H9 (cell line): ENCODE measurements at regions not wholly inside any gene's neighbourhood (a gene's known extent, or its start where the extent isn't known, plus 50 kb on each side); places are given as distances from the start of the nearest gene placed in this dataset.
"Not testable (repeated sequence)": the region's sequence is repeated elsewhere in the genome, so short reads cannot be mapped to it uniquely, and the experiment has no call there.

Experiments
- DNase-seq: peaks from one replicate; pipeline ENCODE4 v3.0.0-alpha.2; 2017
- H2AFZ ChIP-seq: one replicate; pipeline ENCODE4 v1.6.1; 2013; ENCODE audit warnings: mild to moderate bottlenecking, low read length, control low read depth, moderate library complexity
- H2AK5ac ChIP-seq: 2 replicates; pipeline ENCODE4 v1.6.1; 2013; ENCODE audit warnings: low read length, control low read depth, mixed read lengths; ENCODE audit not compliant: insufficient read length
- H2BK120ac ChIP-seq: one replicate; pipeline ENCODE4 v1.6.1; 2013; ENCODE audit warnings: low read depth, mild to moderate bottlenecking, low read length, control low read depth, inconsistent platforms; ENCODE audit not compliant: poor library complexity, severe bottlenecking
- H2BK12ac ChIP-seq: 2 replicates; pipeline ENCODE4 v1.6.1; 2013; ENCODE audit warnings: low read length, control low read depth, mixed read lengths, low read depth; ENCODE audit not compliant: insufficient read length
- H2BK15ac ChIP-seq: 2 replicates; pipeline ENCODE4 v1.6.1; 2013; ENCODE audit warnings: low read depth, low read length, control low read depth
- H2BK20ac ChIP-seq: one replicate; pipeline ENCODE4 v1.6.1; 2013; ENCODE audit warnings: low read depth, mild to moderate bottlenecking, low read length, control low read depth, inconsistent platforms; ENCODE audit not compliant: poor library complexity, severe bottlenecking
- H2BK5ac ChIP-seq: 2 replicates; pipeline ENCODE4 v1.6.1; 2013; ENCODE audit warnings: low read length, control low read depth, mixed read lengths; ENCODE audit not compliant: insufficient read length
- H3K14ac ChIP-seq: 2 replicates; pipeline ENCODE4 v1.6.1; 2013; ENCODE audit warnings: low read length, control low read depth; ENCODE audit not compliant: insufficient read depth
- H3K18ac ChIP-seq: 2 replicates; pipeline ENCODE4 v1.6.1; 2013; ENCODE audit warnings: low read depth, mild to moderate bottlenecking, mixed read lengths, low read length, control low read depth; ENCODE audit not compliant: insufficient read length
- H3K23ac ChIP-seq: 2 replicates; pipeline ENCODE4 v1.6.1; 2013; ENCODE audit warnings: low read length, control low read depth, mixed read lengths, low read depth; ENCODE audit not compliant: insufficient read length
- H3K23me2 ChIP-seq: 2 replicates; pipeline ENCODE4 v1.6.1; 2013; ENCODE audit warnings: low read depth, mild to moderate bottlenecking, mixed read lengths, low read length, control low read depth; ENCODE audit not compliant: insufficient read length, poor library complexity, severe bottlenecking
- H3K27ac ChIP-seq: 2 replicates; pipeline ENCODE4 v1.5.1; 2013; ENCODE audit warnings: low read length, control low read depth, mixed read lengths, low read depth; ENCODE audit not compliant: insufficient read length
- H3K27me3 ChIP-seq: 2 replicates; pipeline ENCODE4 v1.6.1; 2013; ENCODE audit warnings: low read length, control low read depth, inconsistent platforms; ENCODE audit not compliant: insufficient read depth
- H3K4ac ChIP-seq: 2 replicates; pipeline ENCODE4 v1.6.1; 2013; ENCODE audit warnings: low read depth, mild to moderate bottlenecking, control low read depth, inconsistent platforms, low read length, moderate library complexity
- H3K4me1 ChIP-seq: 2 replicates; pipeline ENCODE4 v1.6.1; 2013; ENCODE audit warnings: low read length, control low read depth, inconsistent platforms; ENCODE audit not compliant: insufficient read depth
- H3K4me2 ChIP-seq: 2 replicates; pipeline ENCODE4 v1.6.1; 2013; ENCODE audit warnings: low read length, control low read depth, mixed read lengths; ENCODE audit not compliant: insufficient read length, insufficient read depth
- H3K56ac ChIP-seq: 2 replicates; pipeline ENCODE4 v1.6.1; 2013; ENCODE audit warnings: low read depth, mild to moderate bottlenecking, mixed read lengths, low read length, control low read depth; ENCODE audit not compliant: insufficient read length
- H3K79me1 ChIP-seq: 2 replicates; pipeline ENCODE4 v1.6.1; 2013; ENCODE audit warnings: low read depth, mild to moderate bottlenecking, moderate library complexity, low read length, control low read depth, inconsistent platforms; ENCODE audit not compliant: insufficient read depth, poor library complexity, severe bottlenecking
- H3K79me2 ChIP-seq: 2 replicates; pipeline ENCODE4 v1.6.1; 2013; ENCODE audit warnings: low read length, control low read depth, inconsistent platforms; ENCODE audit not compliant: insufficient read depth
- H3K9ac ChIP-seq: 2 replicates; pipeline ENCODE4 v1.6.1; 2013; ENCODE audit warnings: low read length, control low read depth, mixed read lengths; ENCODE audit not compliant: insufficient read length; ENCODE audit errors: extremely low read depth
- H3K9me3 ChIP-seq: one replicate; pipeline ENCODE4 v1.6.1; 2013; ENCODE audit warnings: low read depth, low read length, inconsistent platforms; ENCODE audit not compliant: control insufficient read depth
- H3T11ph ChIP-seq: one replicate; pipeline ENCODE4 v1.6.1; 2013; ENCODE audit warnings: mild to moderate bottlenecking, low read length, control low read depth, inconsistent platforms
- H4K20me1 ChIP-seq: one replicate; pipeline ENCODE4 v1.6.1; 2013; ENCODE audit not compliant: control insufficient read depth, insufficient read length, insufficient read depth
- H4K5ac ChIP-seq: 2 replicates; pipeline ENCODE4 v1.6.1; 2013; ENCODE audit warnings: low read depth, mild to moderate bottlenecking, mixed read lengths, low read length, control low read depth; ENCODE audit not compliant: insufficient read length
- H4K8ac ChIP-seq: replicated peaks from 2 replicates; pipeline ENCODE4 v1.6.1; 2013; ENCODE audit warnings: low read length, control low read depth, mixed read lengths, low read depth; ENCODE audit not compliant: insufficient read length
- H4K91ac ChIP-seq: 2 replicates; pipeline ENCODE4 v1.6.1; 2013; ENCODE audit warnings: low read depth, mild to moderate bottlenecking, moderate library complexity, mixed read lengths, low read length, control low read depth; ENCODE audit not compliant: insufficient read length
- H3K27ac Mint-ChIP-seq, 3 experiments: 2 replicates in 2 of 3; 3 replicates in 1 of 3; pipeline ENCODE4 v1.8.0; 2020 to 2021; ENCODE audit warnings: mixed read lengths in 3 of 3, mild to moderate bottlenecking in 1 of 3, moderate library complexity in 1 of 3
- H3K27me3 Mint-ChIP-seq: 2 replicates; pipeline ENCODE4 v1.8.0; 2021; ENCODE audit warnings: low read depth, mild to moderate bottlenecking, moderate library complexity, mixed read lengths
- H3K36me3 Mint-ChIP-seq, 3 experiments: 2 replicates in 2 of 3; 3 replicates in 1 of 3; pipeline ENCODE4 v1.8.0; 2020 to 2021; ENCODE audit warnings: low read depth in 3 of 3, mixed read lengths in 3 of 3; ENCODE audit not compliant: insufficient read depth in 1 of 3
- H3K4me1 Mint-ChIP-seq, 2 experiments: 2 replicates each; pipeline ENCODE4 v1.8.0; 2020; ENCODE audit warnings: mixed read lengths in 2 of 2
- H3K4me3 Mint-ChIP-seq, 2 experiments: 2 replicates in 1 of 2; 3 replicates in 1 of 2; pipeline ENCODE4 v1.8.0; 2020 to 2021; ENCODE audit warnings: mild to moderate bottlenecking in 2 of 2, mixed read lengths in 2 of 2, moderate library complexity in 1 of 2
- H3K9me3 Mint-ChIP-seq, 2 experiments: 2 replicates in 1 of 2; 3 replicates in 1 of 2; pipeline ENCODE4 v1.8.0; 2020; ENCODE audit warnings: mild to moderate bottlenecking in 2 of 2, mixed read lengths in 2 of 2, moderate library complexity in 1 of 2
- WGBS: extraction: QIAGEN DNeasy Blood & Tissue Kit; methylation state at CpG from one replicate; pipeline ENCODE4 v1.1.7; 2013; ENCODE audit warnings: missing lambda C conversion rate, low lambda C conversion rate, mixed read lengths; ENCODE audit not compliant: insufficient read length; ENCODE audit errors: extremely low coverage; 5-methylcytosine and 5-hydroxymethylcytosine counted together
- TF ChIP-seq, protein P1 (sequence below): fragments of 200-600 bp; sonication (generic); conservative IDR thresholded peaks from 3 replicates; pipeline ENCODE4 v1.8.0; 2021; ENCODE audit warnings: antibody characterized with exemption, mild to moderate bottlenecking

DNA sequence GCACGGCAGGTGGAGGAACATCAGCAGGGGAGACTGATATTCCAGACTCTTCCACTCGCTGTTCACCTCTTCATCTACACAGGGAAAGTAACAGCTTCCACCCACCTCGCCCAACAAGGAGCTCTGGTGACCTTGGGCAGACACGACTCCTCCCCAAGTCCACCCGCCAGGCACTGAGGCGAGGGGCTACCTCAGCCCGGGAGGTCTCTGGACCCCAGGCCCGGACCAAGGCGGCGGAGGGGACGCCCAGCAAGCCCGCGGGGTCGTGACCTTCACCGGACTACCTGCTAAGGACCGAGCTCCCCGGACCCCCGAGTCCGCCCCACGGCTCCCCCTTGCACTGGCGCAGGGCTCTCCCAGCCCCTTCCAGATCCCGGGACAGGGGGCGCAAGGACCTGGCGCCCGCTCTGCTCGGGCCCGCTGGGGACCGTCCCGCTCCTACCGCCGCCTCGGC lies 70.2 kb upstream of the LPCAT1 start:
- Histone ChIP-seq H4K20me1 (no peaks in the 10 kb centered on the region), H3K56ac (no peak overlapping the region), H2BK15ac (no peak overlapping the region), H3K4me1 (no peaks in the 10 kb centered on the region), H2AK5ac (no peak overlapping the region), H3K14ac (no peak overlapping the region), H2BK5ac (no peak overlapping the region), H3K9me3 (no peaks in the 10 kb centered on the region), H2BK12ac (no peak overlapping the region), H3K4ac (no peak overlapping the region), H3T11ph (no peak overlapping the region), H3K4me2 (peak overlapping the region; percentile 11), H3K79me1 (no peaks in the 10 kb centered on the region), H3K27ac (no peak overlapping the region), H3K18ac (no peak overlapping the region), H4K8ac (no peak overlapping the region), H3K79me2 (no peaks in the 10 kb centered on the region), H2BK120ac (no peak overlapping the region), H3K23ac (no peak overlapping the region), H3K27me3 (no peaks in the 10 kb centered on the region), H3K9ac (no peak overlapping the region), H3K23me2 (no peaks in the 10 kb centered on the region), H4K91ac (no peak overlapping the region), H2AFZ (no peak overlapping the region), H4K5ac (no peak overlapping the region), H2BK20ac (no peak overlapping the region)
- peak; percentile 34 for DNase-seq
- no peak overlapping the region; a peak in 1 of 7 replicates for H3K27ac Mint-ChIP-seq
- peaks cover 23 to 32% of the 10 kb centered on the region in 2 experiments for H3K4me1 Mint-ChIP-seq
- peaks cover 10 to 42% (median 31%) of the 10 kb centered on the region in 3 experiments; a peak in 6 of 7 replicates for H3K36me3 Mint-ChIP-seq
- peak overlapping the region; percentile 83 to 84 for H3K4me3 Mint-ChIP-seq
- H3K27me3 Mint-ChIP-seq = no peaks in the 10 kb centered on the region
- H3K9me3 Mint-ChIP-seq = no peaks in the 10 kb centered on the region
- no CpG with 5 or more reads among the region's 32 CpGs for WGBS
- TF ChIP-seq, protein P1, sequence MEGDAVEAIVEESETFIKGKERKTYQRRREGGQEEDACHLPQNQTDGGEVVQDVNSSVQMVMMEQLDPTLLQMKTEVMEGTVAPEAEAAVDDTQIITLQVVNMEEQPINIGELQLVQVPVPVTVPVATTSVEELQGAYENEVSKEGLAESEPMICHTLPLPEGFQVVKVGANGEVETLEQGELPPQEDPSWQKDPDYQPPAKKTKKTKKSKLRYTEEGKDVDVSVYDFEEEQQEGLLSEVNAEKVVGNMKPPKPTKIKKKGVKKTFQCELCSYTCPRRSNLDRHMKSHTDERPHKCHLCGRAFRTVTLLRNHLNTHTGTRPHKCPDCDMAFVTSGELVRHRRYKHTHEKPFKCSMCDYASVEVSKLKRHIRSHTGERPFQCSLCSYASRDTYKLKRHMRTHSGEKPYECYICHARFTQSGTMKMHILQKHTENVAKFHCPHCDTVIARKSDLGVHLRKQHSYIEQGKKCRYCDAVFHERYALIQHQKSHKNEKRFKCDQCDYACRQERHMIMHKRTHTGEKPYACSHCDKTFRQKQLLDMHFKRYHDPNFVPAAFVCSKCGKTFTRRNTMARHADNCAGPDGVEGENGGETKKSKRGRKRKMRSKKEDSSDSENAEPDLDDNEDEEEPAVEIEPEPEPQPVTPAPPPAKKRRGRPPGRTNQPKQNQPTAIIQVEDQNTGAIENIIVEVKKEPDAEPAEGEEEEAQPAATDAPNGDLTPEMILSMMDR = no peak

DNA sequence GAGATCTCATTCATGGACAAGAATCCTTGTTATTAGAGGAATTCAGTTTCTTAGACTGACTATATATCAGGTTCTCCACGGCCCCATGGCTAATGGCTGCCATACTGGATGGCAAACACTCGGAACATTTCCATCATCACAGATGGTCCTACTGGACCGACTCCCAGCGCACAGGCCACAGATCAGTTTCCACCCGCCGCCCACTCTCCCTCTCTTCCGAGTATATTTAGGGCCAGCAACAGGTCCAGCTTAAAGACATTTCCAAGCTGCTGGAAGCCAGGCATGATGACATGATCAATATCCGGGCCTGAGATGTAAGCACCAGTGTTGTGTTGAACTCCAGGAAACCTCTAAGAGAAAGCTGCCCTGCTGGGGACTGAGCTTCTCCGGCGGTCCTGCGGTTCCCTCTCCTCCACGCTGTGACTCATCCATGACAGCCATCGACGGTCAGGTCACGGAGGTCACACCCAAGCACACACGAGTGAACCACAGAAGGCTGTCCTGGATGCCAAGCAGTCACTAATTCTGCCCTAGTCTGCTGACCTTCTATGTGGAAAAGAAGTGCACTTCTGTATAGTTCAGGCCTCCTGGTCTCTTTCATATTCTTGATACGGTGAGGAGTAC lies 64.4 kb upstream of the LPCAT1 start:
- H2AFZ ChIP-seq, H3K27me3 Mint-ChIP-seq, H2BK20ac ChIP-seq, H4K8ac ChIP-seq, H3K79me2 ChIP-seq, H2BK120ac ChIP-seq, H3K27ac ChIP-seq, H3K4me1 Mint-ChIP-seq, H3K23ac ChIP-seq, H2BK5ac ChIP-seq, H4K20me1 ChIP-seq, H3K79me1 ChIP-seq, H3K9ac ChIP-seq, H3K4me1 ChIP-seq, H3K4me2 ChIP-seq, H3K27ac Mint-ChIP-seq, H3K56ac ChIP-seq, H2AK5ac ChIP-seq, H3K4me3 Mint-ChIP-seq, H3T11ph ChIP-seq, H3K18ac ChIP-seq, DNase-seq, H2BK15ac ChIP-seq, H4K5ac ChIP-seq, H2BK12ac ChIP-seq, H4K91ac ChIP-seq, H3K27me3 ChIP-seq, H3K4ac ChIP-seq, H3K23me2 ChIP-seq, H3K14ac ChIP-seq: not testable (repeated sequence)
- Mint-ChIP-seq H3K36me3 (peaks cover 58 to 89% (median 82%) of the 10 kb centered on the region in 3 experiments), H3K9me3 (peaks cover 35 to 36% of the 10 kb centered on the region in 2 experiments)
- peaks cover 10% of the 10 kb centered on the region for H3K9me3 ChIP-seq
- no CpG with 5 or more reads among the region's 17 CpGs for WGBS
